Superior temporal gyrus (tissue), 1 donor: ENCODE measurements at regions not wholly inside any gene's neighbourhood (a gene's known extent, or its start where the extent isn't known, plus 50 kb on each side); places are given as distances from the start of the nearest gene placed in this dataset.
"Not testable (repeated sequence)": the region's sequence is repeated elsewhere in the genome, so short reads cannot be mapped to it uniquely, and the experiment has no call there.

ENCODE experiments used
- DNase-seq: peaks from one replicate; pipeline ENCODE4 v3.0.0-alpha.2; 2016; ENCODE audit errors: extremely low spot score

DNA sequence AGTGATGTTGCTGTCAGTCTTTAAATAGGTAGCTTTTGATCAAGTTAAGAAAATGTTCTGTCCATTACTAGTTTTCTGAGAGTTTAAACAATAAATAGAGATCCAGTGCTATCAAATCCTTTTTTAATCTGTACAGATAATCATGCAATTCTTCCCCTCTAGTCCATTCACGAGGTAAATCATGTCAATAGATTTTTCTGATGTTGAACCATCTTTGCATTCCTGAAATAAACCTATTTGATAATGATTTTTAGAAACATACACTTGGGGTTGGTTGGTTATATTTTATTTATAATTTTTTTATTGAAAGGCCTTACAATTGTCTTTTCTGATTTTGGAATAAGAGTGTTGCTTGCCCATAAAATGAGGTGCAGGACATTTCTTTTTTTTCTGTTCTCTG, 95.0 kb downstream of the FAM53A start:
- DNase-seq, result no peak

GRCh38 chr4:1588306-1588705, 95.8 kb downstream of the FAM53A start:
- DNase-seq, result no peak

- DNase-seq, result no peak
Measured at GRCh38 chr4:1584498-1584897, 99.6 kb downstream of the FAM53A start.

GRCh38 chr4:1583859-1584258, 100.3 kb downstream of the FAM53A start:
- DNase-seq, result no peak

DNA sequence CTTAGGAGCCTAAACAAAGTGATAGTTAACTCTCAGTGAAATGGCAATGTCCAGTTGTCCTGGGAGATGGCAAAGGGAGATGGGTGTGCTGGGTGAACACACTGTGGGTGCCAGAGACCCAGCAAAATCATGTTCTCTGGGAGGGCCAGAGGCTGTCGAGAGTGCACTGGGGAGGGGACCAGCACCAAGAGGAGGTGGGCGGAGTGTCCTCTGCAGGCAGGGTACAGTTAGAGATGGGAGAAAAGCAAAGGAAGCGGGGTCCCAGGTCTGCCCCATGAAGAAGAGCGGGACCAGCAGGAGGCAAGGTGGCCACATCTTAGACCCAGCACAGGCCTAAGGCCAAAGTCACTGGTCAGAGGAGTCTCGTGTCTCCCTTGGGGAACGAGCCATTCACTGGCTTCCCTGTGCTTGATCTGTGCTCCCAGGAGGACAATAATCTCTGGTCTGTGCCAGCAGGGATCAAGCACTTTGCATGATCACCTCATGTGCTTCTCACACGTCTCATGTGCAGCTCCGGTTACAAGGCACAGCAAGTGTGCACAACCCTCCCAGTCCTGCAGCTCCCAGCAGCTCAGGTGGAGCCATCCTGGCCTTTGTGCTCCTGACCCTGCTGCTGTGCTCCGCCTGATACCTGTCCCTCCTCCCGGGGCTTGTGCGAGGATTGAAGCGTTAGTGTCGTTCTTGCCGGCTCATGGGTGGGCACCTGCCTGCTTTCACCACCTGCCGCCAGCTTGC, 100.9 kb downstream of the FAM53A start:
- DNase-seq, result no peak

GRCh38 chr4:1582227-1582626, 101.9 kb downstream of the FAM53A start:
- no peak for DNase-seq

DNA sequence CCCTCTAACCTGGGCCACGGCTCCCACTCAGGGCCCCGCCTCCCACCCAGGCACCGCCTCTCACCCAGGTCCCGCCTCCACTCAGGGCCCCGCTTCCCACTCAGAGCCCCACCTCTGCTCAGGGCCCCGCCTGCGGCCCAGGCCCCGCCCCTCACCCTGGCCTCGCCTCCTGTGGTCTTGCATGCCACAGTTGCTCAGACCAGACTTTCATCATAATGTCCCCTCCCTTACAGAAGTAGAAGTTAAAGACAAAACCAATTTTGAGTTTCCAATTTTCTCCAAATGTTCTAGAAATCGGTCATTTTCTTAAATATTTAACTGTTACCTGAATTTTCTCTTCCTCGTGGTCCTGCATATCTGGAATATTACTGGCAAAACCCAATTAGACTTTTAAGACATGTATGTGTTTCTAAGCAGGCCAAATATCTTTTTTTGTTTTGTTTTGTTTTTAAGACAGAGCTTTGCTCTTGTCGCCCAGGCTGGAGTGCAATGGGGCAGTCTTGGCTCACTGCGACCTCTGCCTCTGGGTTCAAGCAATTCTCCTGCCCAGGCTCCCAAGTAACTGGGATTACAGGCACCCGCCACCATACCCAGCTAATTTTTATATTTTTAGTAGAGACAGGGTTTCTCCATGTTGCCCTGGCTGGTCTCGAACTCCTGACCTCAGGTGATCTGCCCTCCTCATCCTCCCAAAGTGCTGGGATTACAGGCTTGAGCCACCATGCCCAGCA, 102.8 kb downstream of the FAM53A start:
- not testable (repeated sequence) for DNase-seq

DNA sequence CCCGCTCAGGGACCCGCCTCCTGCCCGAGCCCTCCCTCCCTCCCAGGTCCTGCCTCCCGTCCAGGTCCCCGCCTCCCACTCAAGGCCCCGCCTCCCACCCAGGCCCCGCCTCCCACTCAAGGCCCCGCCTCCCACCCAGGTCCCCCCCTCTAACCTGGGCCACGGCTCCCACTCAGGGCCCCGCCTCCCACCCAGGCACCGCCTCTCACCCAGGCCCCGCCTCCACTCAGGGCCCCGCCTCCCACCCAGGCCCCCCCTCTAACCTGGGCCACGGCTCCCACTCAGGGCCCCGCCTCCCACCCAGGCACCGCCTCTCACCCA, 103.5 kb downstream of the FAM53A start:
- not testable (repeated sequence) for DNase-seq

DNA sequence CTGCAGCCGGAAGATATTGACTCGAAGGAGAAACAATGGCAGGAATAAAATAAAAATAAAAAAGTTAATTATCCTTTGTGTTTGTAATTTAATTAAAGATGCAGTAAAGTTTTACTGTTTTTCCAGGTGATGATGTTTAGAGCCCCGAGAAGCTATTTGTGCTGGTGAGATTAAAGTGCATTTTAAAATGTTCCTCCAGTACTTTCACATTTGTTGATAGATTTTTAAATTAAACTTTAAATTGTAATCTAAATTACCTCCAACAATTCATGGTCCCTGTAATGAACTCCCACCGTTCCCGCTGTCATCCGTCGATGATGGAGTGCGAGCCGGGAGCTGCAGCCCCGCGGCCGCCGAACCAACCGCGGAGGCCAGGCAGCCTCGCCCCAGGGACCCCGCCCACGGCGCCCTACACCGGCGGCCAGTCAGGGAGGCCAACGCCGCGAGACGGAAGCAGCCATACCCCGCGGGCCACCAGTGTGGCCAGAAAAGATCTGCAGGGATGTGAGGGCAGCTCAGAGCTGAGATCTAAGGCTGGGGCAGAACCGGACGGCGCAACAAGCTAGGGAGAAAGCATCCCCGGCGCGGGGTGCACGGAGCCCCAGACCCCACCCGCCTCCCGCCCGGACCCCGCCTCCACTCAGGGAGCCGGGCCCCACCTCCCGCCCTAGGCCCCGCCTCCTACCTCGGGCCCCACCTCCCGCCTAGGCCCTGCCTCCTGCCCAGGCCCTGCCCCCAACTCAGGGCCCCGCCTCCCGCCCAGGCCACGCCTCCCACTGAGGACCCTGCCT, 104.0 kb downstream of the FAM53A start:
- DNase-seq, result no peak

GRCh38 chr4:1579001-1579900, 104.9 kb downstream of the FAM53A start:
- no peak for DNase-seq

- no peak for DNase-seq
Measured at GRCh38 chr4:1578251-1578773, 105.8 kb downstream of the FAM53A start.

- no peak for DNase-seq
Measured at GRCh38 chr4:1577822-1578217, 106.3 kb downstream of the FAM53A start.

DNA sequence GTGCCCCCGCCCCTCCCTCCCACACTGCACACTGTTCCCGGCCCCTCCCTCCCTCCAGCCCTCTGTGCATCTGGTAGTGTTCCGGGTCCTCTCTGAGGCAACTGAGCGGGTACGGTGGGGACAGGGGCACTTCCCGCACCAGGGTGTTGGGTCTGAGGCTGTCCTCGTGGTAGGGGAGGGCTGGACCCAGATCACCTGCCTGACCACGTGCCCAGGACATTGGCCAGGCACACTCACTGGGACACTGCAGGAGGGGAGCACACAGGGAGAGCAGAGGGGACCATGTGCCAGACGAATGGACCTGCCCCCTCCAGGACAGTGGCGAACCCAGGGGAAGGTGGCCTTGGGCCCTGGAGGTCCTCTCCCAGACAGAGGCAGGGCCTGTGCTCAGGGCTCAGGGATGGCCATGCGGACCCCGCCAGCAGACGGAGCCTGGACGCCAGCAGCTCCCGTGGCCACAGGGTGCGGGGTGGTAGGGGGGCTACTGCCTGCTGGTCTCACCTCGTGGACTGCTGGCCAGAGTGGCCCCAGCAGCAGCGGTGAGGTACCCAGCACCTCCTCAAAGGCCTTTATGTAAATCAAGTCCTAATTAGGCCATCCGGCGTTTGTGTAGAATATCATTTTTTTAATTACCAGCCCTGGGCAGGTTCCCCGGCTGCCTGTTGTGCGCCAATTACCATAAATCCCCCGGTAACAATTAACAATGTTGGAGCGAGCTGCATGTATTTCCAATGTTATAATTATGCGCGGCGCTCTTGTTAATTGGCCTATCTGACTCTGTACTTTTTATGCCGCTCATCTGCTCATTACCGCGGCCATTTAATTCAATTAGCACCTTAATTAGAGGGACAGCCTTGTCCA, 106.9 kb downstream of the FAM53A start:
- no peak for DNase-seq

DNA sequence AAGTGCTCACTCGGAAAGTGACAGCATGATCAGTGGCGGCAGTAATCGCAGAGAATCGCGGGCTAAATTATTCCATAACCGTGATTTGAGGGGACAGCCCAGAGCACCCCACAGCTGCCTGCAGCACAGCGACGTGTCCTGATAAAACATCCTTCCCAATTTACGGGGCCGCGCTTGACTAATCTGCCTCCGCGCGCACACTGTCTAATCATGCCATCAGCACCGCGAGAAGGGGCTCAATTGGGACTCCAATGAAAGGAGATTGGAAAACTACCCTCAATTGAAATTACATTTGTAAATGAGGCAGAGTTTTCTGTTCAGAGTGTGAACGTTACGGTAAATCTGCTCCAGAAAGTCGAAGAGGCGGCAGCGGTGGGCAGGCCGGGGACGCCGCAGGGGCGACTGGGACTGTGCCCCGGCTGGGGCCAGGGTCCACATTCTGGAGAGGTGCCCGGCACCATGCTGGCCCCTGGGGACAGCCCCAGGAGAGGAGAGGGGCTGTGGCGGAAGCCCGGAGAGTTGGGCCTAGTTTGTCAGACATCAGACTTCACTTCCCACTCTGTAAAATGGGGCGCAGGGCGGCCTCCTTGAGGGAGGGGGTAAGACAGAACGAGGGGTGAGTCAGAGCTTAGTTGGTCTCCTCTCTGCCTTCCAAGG, 107.7 kb downstream of the FAM53A start:
- DNase-seq, result no peak

- no peak for DNase-seq
Measured at GRCh38 chr4:1575418-1576303, 108.5 kb downstream of the FAM53A start.

DNA sequence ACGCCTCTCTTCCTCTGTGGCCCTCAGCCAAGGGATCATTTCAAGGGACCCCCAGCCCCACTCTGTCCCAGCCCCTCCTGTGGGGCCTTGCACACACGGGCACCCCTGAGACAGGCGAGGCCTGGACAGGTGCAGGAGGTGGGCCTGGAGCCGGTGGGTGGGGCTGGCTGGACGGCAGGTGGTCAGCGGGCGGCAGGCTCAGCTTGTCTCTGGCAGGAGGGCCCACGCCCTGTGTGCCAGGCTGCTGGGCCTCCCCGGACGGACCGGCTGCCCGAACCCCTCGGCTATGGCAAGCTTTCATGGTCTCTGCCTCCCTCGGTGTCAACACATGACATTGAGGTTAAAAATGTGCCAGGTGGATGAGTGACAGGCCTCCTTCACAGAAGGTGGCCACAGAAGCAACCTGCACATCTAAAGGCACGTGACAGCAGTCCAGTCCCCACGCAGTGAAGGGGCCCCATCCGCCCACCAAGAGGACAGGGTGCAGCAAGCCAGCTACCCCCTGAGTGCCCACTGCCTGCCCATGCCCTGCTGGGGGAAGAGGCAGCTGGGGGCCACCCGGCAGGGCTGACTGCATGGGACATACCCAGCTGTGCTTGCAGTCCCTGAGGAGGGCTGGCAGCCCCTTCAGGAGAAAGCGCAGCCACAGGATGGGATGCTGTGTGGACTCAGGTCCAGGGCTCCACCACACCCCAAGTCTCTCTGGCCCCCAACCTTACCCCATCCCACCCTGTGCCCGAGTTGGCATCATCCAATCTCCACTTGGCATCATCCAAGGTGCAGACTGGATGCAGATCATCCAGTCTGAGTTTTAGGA, 109.3 kb downstream of the FAM53A start:
- DNase-seq, result no peak

GRCh38 chr4:1573830-1574459, 110.2 kb downstream of the FAM53A start:
- no peak for DNase-seq
